ENCODE measurements at regions not wholly inside any gene's neighbourhood (a gene's known extent, or its start where the extent isn't known, plus 50 kb on each side); places are given as distances from the start of the nearest gene placed in this dataset.

GRCh38 chr21:15517394-15517793 is 212.4 kb upstream of the USP25 start:
- TF ChIP-seq POLR2A (IDR thresholded peaks at IDR 0.05; ENCODE audit: low read depth, low read length) (no peak), TAF1 (IDR thresholded peaks at IDR 0.05; ENCODE audit: borderline replicate concordance, low read depth, low read length) (no peak), POLR2AphosphoS5 (IDR thresholded peaks at IDR 0.05; ENCODE audit: low read depth, low read length) (no peak)

Measured in GM12892 (cell line).